ENCODE measurements at regions not wholly inside any gene's neighbourhood (a gene's known extent, or its start where the extent isn't known, plus 50 kb on each side); places are given as distances from the start of the nearest gene placed in this dataset.
"Not testable (repeated sequence)": the region's sequence is repeated elsewhere in the genome, so short reads cannot be mapped to it uniquely, and the experiment has no call there.

GRCh38 chr6:854406-855118 is 161.6 kb upstream of the EXOC2 start:
- no peak for DNase-seq (ENCODE audit: low read depth)

GRCh38 chr6:852216-852615 is 159.3 kb upstream of the EXOC2 start:
- DNase-seq (ENCODE audit: low read depth): not testable (repeated sequence)

GRCh38 chr6:849075-849506 is 156.2 kb upstream of the EXOC2 start:
- DNase-seq (ENCODE audit: low read depth): no peak

GRCh38 chr6:845566-845965 is 152.6 kb upstream of the EXOC2 start:
- no peak for DNase-seq (ENCODE audit: low read depth)

GRCh38 chr6:845101-845500 is 152.2 kb upstream of the EXOC2 start:
- DNase-seq (ENCODE audit: low read depth): no peak

- DNase-seq (ENCODE audit: low read depth): no peak
These were observed 149.2 kb upstream of the EXOC2 start for GRCh38 chr6:842141-842540.

GRCh38 chr6:841569-841968 is 148.6 kb upstream of the EXOC2 start:
- no peak for DNase-seq (ENCODE audit: low read depth)

- no peak for DNase-seq (ENCODE audit: low read depth)
These were observed 146.3 kb upstream of the EXOC2 start for GRCh38 chr6:839201-839600.

- DNase-seq (ENCODE audit: low read depth): no peak
These were observed 144.4 kb upstream of the EXOC2 start for GRCh38 chr6:837380-837779.

- DNase-seq (ENCODE audit: low read depth): no peak
These were observed 143.4 kb upstream of the EXOC2 start for GRCh38 chr6:836276-836853.

GRCh38 chr6:835476-836160 is 142.7 kb upstream of the EXOC2 start:
- DNase-seq (ENCODE audit: low read depth): no peak

GRCh38 chr6:834866-835265 is 141.9 kb upstream of the EXOC2 start:
- no peak for DNase-seq (ENCODE audit: low read depth)

GRCh38 chr6:834190-834589 is 141.3 kb upstream of the EXOC2 start:
- no peak for DNase-seq (ENCODE audit: low read depth)

- not testable (repeated sequence) for DNase-seq (ENCODE audit: low read depth)
These were observed 139.9 kb upstream of the EXOC2 start for GRCh38 chr6:832804-833203.

GRCh38 chr6:830667-831327 is 137.9 kb upstream of the EXOC2 start:
- DNase-seq (ENCODE audit: low read depth): no peak

GRCh38 chr6:829656-830055 is 136.7 kb upstream of the EXOC2 start:
- no peak for DNase-seq (ENCODE audit: low read depth)

GRCh38 chr6:827431-827830 is 134.5 kb upstream of the EXOC2 start:
- no peak for DNase-seq (ENCODE audit: low read depth)

- DNase-seq (ENCODE audit: low read depth): no peak
These were observed 126.2 kb upstream of the EXOC2 start for GRCh38 chr6:819122-819521.

- DNase-seq (ENCODE audit: low read depth): no peak
These were observed 125.3 kb upstream of the EXOC2 start for GRCh38 chr6:818196-818595.

GRCh38 chr6:816510-817084 is 123.7 kb upstream of the EXOC2 start:
- peak; percentile 32 for DNase-seq (ENCODE audit: low read depth)

GRCh38 chr6:815348-815738 is 122.4 kb upstream of the EXOC2 start:
- DNase-seq (ENCODE audit: low read depth): no peak

Measured in activated T-cell treated with anti-CD3 and anti-CD28 coated beads for 24 hours (primary cell).